ENCODE measurements at regions not wholly inside any gene's neighbourhood (a gene's known extent, or its start where the extent isn't known, plus 50 kb on each side); places are given as distances from the start of the nearest gene placed in this dataset.

- DNase-seq (ENCODE audit: low read depth): no peak
Observed at GRCh38 chr22:49507607-49508292, 319.9 kb downstream of the BRD1 start.

- DNase-seq (ENCODE audit: low read depth): no peak
Observed at GRCh38 chr22:49506010-49506400, 321.7 kb downstream of the BRD1 start.

- DNase-seq (ENCODE audit: low read depth): no peak
Observed at GRCh38 chr22:49505337-49506009, 322.2 kb downstream of the BRD1 start.

GRCh38 chr22:49503896-49504521 lies 323.7 kb downstream of the BRD1 start:
- DNase-seq (ENCODE audit: low read depth): no peak

- DNase-seq (ENCODE audit: low read depth): no peak
Observed at GRCh38 chr22:49503321-49503720, 324.4 kb downstream of the BRD1 start.

- no peak for DNase-seq (ENCODE audit: low read depth)
Observed at GRCh38 chr22:49502126-49502826, 325.4 kb downstream of the BRD1 start.

GRCh38 chr22:49500942-49501395 lies 326.7 kb downstream of the BRD1 start:
- DNase-seq (ENCODE audit: low read depth): no peak

- DNase-seq (ENCODE audit: low read depth): no peak
Observed at GRCh38 chr22:49500076-49500460, 327.6 kb downstream of the BRD1 start.

- DNase-seq (ENCODE audit: low read depth): no peak
Observed at GRCh38 chr22:49499433-49500075, 328.1 kb downstream of the BRD1 start.

GRCh38 chr22:49497266-49497665 lies 330.4 kb downstream of the BRD1 start:
- DNase-seq (ENCODE audit: low read depth): no peak

- no peak for DNase-seq (ENCODE audit: low read depth)
Observed at GRCh38 chr22:49494555-49494954, 333.1 kb downstream of the BRD1 start.

GRCh38 chr22:49492741-49493251 lies 334.9 kb downstream of the BRD1 start:
- no peak for DNase-seq (ENCODE audit: low read depth)

- no peak for DNase-seq (ENCODE audit: low read depth)
Observed at GRCh38 chr22:49492308-49492707, 335.4 kb downstream of the BRD1 start.

- DNase-seq (ENCODE audit: low read depth): no peak
Observed at GRCh38 chr22:49491726-49492125, 335.9 kb downstream of the BRD1 start.

- DNase-seq (ENCODE audit: low read depth): no peak
Observed at GRCh38 chr22:49491221-49491635, 336.4 kb downstream of the BRD1 start.

- no peak for DNase-seq (ENCODE audit: low read depth)
Observed at GRCh38 chr22:49490692-49491091, 337.0 kb downstream of the BRD1 start.

GRCh38 chr22:49489821-49490220 lies 337.9 kb downstream of the BRD1 start:
- no peak for DNase-seq (ENCODE audit: low read depth)

- DNase-seq (ENCODE audit: low read depth): no peak
Observed at GRCh38 chr22:49488943-49489342, 338.7 kb downstream of the BRD1 start.

- DNase-seq (ENCODE audit: low read depth): no peak
Observed at GRCh38 chr22:49487950-49488349, 339.7 kb downstream of the BRD1 start.

- no peak for DNase-seq (ENCODE audit: low read depth)
Observed at GRCh38 chr22:49486225-49486624, 341.4 kb downstream of the BRD1 start.

- no peak for DNase-seq (ENCODE audit: low read depth)
Observed at GRCh38 chr22:49483946-49484345, 343.7 kb downstream of the BRD1 start.

GRCh38 chr22:49483281-49483870 lies 344.3 kb downstream of the BRD1 start:
- no peak for DNase-seq (ENCODE audit: low read depth)

Data from stimulated activated CD8-positive, alpha-beta memory T cell treated with anti-CD3 and anti-CD28 coated beads, Interleukin-12 subunit alpha, Interleukin-12 subunit beta, amount 100 ng/mL, for 1 hour (primary cell).